A673 (cell line): ENCODE measurements at regions not wholly inside any gene's neighbourhood (a gene's known extent, or its start where the extent isn't known, plus 50 kb on each side); places are given as distances from the start of the nearest gene placed in this dataset.
"Not testable (repeated sequence)": the region's sequence is repeated elsewhere in the genome, so short reads cannot be mapped to it uniquely, and the experiment has no call there.

Source experiments
- CTCF ChIP-seq: fragments of 300-800, 200-600 bp; sonication (generic); conservative IDR thresholded peaks from 2 replicates; pipeline ENCODE4 v1.5.1; 2017; ENCODE audit warnings: low read depth, mild to moderate bottlenecking, antibody characterized with exemption, low read length, moderate library complexity, mixed read lengths
- EZH2 ChIP-seq: fragments of 200-600 bp; sonication (generic); IDR thresholded peaks from 2 replicates; pipeline ENCODE4 v1.6.1; 2017; ENCODE audit warnings: borderline replicate concordance, low read depth, mild to moderate bottlenecking, mixed read lengths, antibody characterized with exemption, low read length; ENCODE audit not compliant: poor library complexity, severe bottlenecking

- TF ChIP-seq CTCF, EZH2: not testable (repeated sequence)
These were observed 401.7 kb downstream of the IRX2 start for GRCh38 chr5:2349768-2350167.
